ENCODE measurements at regions not wholly inside any gene's neighbourhood (a gene's known extent, or its start where the extent isn't known, plus 50 kb on each side); places are given as distances from the start of the nearest gene placed in this dataset.

- Histone ChIP-seq H3K9me3 (ENCODE audit: severe bottlenecking) (no peaks in the 10 kb centered on the region), H3K27me3 (ENCODE audit: insufficient read depth, low read depth, severe bottlenecking) (no peaks in the 10 kb centered on the region), H3K27ac (no peak overlapping the region), H3K36me3 (no peaks in the 10 kb centered on the region), H3K4me3 (ENCODE audit: low read depth, low read length) (no peak overlapping the region)
- no peak for DNase-seq
- TF ChIP-seq CTCF (IDR thresholded peaks at IDR 0.05; ENCODE audit: low read depth, low read length), result no peak
Measured at GRCh38 chr3:78410077-78410476, 1357.7 kb downstream of the ROBO1 start.

GRCh38 chr3:78414261-78414660, 1353.5 kb downstream of the ROBO1 start:
- no peak for TF ChIP-seq CTCF (IDR thresholded peaks at IDR 0.05; ENCODE audit: low read depth, low read length)
- Histone ChIP-seq H3K27me3 (ENCODE audit: insufficient read depth, low read depth, severe bottlenecking) (no peaks in the 10 kb centered on the region), H3K36me3 (no peaks in the 10 kb centered on the region), H3K27ac (no peak overlapping the region), H3K4me3 (ENCODE audit: low read depth, low read length) (no peak overlapping the region), H3K9me3 (ENCODE audit: severe bottlenecking) (no peaks in the 10 kb centered on the region)
- no peak for DNase-seq

GRCh38 chr3:78420611-78421010, 1347.2 kb downstream of the ROBO1 start:
- DNase-seq, result no peak
- no peak for TF ChIP-seq CTCF (IDR thresholded peaks at IDR 0.05; ENCODE audit: low read depth, low read length)
- Histone ChIP-seq H3K27ac (no peak overlapping the region), H3K36me3 (no peaks in the 10 kb centered on the region), H3K4me3 (ENCODE audit: low read depth, low read length) (no peak overlapping the region), H3K9me3 (ENCODE audit: severe bottlenecking) (no peaks in the 10 kb centered on the region), H3K27me3 (ENCODE audit: insufficient read depth, low read depth, severe bottlenecking) (no peaks in the 10 kb centered on the region)

GRCh38 chr3:78421247-78421966, 1346.4 kb downstream of the ROBO1 start:
- Histone ChIP-seq H3K9me3 (ENCODE audit: severe bottlenecking) (no peaks in the 10 kb centered on the region), H3K27ac (no peak overlapping the region), H3K36me3 (no peaks in the 10 kb centered on the region), H3K27me3 (ENCODE audit: insufficient read depth, low read depth, severe bottlenecking) (no peaks in the 10 kb centered on the region), H3K4me3 (ENCODE audit: low read depth, low read length) (no peak overlapping the region)
- DNase-seq, result no peak
- TF ChIP-seq CTCF (IDR thresholded peaks at IDR 0.05; ENCODE audit: low read depth, low read length), result no peak

GRCh38 chr3:78424656-78425055, 1343.1 kb downstream of the ROBO1 start:
- Histone ChIP-seq H3K36me3 (no peaks in the 10 kb centered on the region), H3K4me3 (ENCODE audit: low read depth, low read length) (no peak overlapping the region), H3K9me3 (ENCODE audit: severe bottlenecking) (no peaks in the 10 kb centered on the region), H3K27me3 (ENCODE audit: insufficient read depth, low read depth, severe bottlenecking) (no peaks in the 10 kb centered on the region), H3K27ac (no peak overlapping the region)
- no peak for DNase-seq
- TF ChIP-seq CTCF (IDR thresholded peaks at IDR 0.05; ENCODE audit: low read depth, low read length), result no peak

- no peaks in the 10 kb centered on the region for H3K27me3 ChIP-seq (ENCODE audit: insufficient read depth, low read depth, severe bottlenecking)
- no peaks in the 10 kb centered on the region for H3K9me3 ChIP-seq (ENCODE audit: severe bottlenecking)
- no peak for DNase-seq
- no peak overlapping the region for H3K27ac ChIP-seq
- H3K36me3 ChIP-seq, result no peaks in the 10 kb centered on the region
- H3K4me3 ChIP-seq (ENCODE audit: low read depth, low read length), result no peak overlapping the region
- no peak for TF ChIP-seq CTCF (IDR thresholded peaks at IDR 0.05; ENCODE audit: low read depth, low read length)
Measured at GRCh38 chr3:78426454-78426853, 1341.3 kb downstream of the ROBO1 start.
